Fibroblast of villous mesenchyme (primary cell): ENCODE measurements at regions not wholly inside any gene's neighbourhood (a gene's known extent, or its start where the extent isn't known, plus 50 kb on each side); places are given as distances from the start of the nearest gene placed in this dataset.
"Not testable (repeated sequence)": the region's sequence is repeated elsewhere in the genome, so short reads cannot be mapped to it uniquely, and the experiment has no call there.

ENCODE experiments used
- DNase-seq: peaks from one replicate; pipeline ENCODE4 v3.0.0-alpha.2; 2010; ENCODE audit warnings: low read depth
- H3K4me3 ChIP-seq: 2 replicates; pipeline ENCODE4 v1.5.1; 2011; ENCODE audit warnings: low read depth, mild to moderate bottlenecking, low read length
- TF ChIP-seq, protein P1 (sequence below): IDR thresholded peaks from 2 replicates; pipeline ENCODE4 v1.5.1; 2012; ENCODE audit warnings: low read depth, mild to moderate bottlenecking, low read length; ENCODE audit not compliant: insufficient read depth

DNA sequence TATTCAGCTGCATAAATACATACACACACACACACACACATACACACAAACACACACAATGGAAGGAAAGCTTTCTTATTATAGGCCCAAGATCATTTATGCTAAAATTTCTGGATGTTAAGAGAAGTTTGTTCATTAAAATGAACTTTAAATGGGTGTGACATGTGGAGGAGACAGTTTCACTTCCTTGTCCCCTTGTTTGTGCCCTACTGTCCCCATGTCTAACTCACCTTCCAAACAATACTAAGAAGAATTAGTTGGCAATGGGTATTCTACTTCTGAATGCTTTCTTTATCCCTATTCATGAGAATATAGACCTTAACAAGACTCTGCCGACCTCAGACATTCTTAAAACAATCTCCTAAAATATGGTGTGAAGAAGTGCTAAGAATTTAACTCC is 63.5 kb upstream of the NRIP1 start:
- H3K4me3 ChIP-seq: no peak overlapping the region
- no peak for DNase-seq
- TF ChIP-seq, protein P1, sequence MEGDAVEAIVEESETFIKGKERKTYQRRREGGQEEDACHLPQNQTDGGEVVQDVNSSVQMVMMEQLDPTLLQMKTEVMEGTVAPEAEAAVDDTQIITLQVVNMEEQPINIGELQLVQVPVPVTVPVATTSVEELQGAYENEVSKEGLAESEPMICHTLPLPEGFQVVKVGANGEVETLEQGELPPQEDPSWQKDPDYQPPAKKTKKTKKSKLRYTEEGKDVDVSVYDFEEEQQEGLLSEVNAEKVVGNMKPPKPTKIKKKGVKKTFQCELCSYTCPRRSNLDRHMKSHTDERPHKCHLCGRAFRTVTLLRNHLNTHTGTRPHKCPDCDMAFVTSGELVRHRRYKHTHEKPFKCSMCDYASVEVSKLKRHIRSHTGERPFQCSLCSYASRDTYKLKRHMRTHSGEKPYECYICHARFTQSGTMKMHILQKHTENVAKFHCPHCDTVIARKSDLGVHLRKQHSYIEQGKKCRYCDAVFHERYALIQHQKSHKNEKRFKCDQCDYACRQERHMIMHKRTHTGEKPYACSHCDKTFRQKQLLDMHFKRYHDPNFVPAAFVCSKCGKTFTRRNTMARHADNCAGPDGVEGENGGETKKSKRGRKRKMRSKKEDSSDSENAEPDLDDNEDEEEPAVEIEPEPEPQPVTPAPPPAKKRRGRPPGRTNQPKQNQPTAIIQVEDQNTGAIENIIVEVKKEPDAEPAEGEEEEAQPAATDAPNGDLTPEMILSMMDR: no peak

DNA sequence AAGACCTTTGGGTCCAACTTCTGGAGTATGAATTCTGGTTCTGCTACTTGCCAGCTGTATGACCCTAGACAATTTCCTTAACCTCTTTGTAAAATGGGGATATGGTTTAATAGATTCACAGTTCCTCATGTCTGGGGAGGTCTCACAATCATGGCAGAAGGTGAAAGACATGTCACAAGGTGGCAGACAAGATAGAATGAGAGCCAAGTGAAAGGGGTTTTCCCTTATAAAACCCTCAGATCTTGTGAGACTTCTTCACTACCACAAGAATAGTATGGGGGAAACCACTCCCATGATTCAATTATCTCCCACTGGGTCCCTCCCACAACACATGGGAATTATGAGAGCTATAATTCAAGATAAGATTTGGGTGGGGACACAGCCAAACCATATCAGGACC is 63.9 kb upstream of the NRIP1 start:
- not testable (repeated sequence) for H3K4me3 ChIP-seq, DNase-seq

DNA sequence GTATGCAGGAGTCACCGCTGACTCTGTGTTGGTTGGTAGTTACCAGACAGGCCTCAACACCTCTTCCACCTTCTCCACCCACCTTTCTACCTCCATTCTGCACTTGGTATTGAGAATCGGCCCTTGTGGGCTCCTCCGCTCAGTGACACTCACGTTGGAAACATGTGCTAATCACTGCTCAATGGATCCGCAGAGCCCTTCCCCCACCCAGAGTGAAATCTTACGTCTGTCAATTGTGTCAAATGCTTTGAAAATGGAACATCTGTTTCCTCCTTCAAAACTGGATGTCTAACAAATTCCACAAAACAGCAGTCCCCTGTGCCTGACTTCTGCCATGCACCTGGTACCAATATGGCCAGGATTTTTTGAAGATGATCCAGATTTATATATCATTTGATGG is 65.5 kb upstream of the NRIP1 start:
- no peak for DNase-seq
- H3K4me3 ChIP-seq: no peak overlapping the region
- TF ChIP-seq, protein P1: no peak

DNA sequence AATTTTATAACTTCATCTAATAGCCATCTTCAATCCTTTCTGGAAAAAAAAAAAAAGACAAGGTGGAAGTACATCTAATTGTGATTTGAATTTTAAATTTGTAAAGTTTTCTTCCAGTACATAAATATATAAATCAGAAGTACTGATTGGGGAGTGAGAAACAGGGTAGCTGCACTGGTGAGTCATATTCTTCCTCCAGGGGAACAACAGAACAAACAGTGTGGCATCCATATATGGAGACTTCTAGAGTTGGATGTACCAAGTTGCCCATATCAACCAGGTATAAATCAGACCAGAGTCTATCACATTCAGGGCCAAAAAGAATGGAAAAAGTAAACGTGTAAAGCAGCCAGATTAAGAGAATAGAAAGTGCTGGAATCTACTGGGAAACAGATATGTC is 66.0 kb upstream of the NRIP1 start:
- DNase-seq: no peak
- TF ChIP-seq, protein P1: no peak
- no peak overlapping the region for H3K4me3 ChIP-seq

DNA sequence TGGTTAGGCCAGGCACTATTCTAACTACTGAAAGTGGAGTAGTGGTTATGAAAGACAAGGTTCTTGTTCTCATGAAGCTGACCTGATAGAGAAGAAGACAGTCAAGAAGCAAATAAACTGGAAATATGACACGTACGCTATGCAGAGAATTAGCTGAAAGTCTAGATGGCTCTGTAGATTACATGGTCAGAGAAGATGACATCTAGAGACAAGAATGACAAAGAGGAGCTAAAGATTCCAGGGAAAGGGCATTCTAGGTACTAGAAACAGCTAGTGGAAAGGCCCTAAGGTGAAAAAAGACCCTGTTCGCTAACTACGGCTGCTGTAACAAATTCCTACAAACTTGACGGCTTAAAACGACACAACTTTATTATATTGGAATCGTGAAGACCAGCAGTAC is 68.0 kb upstream of the NRIP1 start:
- H3K4me3 ChIP-seq: no peak overlapping the region
- TF ChIP-seq, protein P1: no peak
- DNase-seq: no peak

DNA sequence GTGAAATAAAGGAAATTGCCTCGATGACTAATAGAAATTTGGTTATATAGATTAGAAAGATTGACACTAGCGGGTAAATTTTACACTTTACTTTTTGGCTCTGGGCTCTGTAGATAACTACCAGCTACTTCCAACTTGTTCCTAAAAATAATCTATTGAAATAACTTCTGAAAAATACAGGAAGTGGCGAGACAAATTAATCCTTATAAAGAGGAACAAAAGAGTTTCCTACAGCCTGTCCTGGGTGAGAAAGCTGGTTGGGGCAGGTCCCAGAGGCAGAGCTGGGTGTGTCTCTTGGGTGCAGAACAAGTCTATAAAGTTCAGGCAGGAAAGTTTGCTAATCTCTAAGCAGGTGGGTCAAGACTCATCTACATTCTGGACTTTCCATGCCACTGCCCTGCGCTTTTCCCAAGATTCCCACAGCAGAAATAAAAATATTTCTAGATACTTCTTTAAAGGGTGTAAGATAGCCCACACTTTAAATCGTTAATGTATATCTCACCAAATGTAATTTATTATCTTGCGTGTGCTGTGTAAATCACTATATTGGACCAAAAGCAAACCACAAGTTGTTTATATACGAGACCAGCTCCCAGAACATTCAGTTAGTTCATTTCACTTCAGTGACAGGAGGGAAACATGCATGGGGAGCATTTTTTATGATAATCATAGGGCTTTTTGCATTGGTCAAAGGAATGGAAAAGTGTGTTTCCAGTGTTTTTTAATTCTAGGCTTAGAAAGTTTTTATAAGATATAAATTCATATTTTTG is 70.1 kb upstream of the NRIP1 start:
- H3K4me3 ChIP-seq: no peak overlapping the region
- TF ChIP-seq, protein P1: no peak
- no peak for DNase-seq

DNA sequence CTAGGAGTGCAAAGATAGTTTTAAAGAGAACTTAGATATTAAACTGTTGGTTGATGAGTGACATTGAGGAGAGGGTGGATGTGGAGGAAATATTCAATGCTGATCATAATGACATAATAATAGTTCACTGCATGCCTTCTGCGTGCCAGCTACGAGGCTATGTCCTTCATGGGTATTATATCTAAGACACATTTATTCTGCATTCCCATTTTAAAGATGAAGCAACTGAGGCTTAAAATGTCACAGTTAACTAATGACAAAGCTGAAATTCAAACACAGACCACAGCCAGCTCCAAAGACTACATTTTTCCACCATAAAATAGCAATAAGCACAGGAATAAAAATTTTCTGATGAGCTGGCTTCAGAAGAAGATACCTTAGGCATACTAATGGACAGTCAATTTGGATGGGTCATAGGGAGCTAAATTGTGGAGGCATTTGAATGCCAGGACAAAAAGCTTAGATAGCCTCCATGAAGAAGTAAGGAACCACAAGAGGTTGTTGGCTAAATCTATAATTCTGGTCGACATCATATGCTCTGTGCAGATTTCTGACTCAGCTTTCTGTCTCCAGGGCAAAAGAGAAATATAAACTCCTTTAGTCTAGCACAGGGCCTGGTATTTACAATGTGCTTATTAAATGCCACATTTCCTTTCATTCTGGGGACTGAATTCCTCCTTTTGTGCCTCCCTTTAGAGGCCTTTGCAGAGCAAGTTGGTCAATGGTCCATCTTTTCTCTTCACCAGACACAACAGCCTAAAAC is 71.2 kb upstream of the NRIP1 start:
- no peak for DNase-seq
- no peak overlapping the region for H3K4me3 ChIP-seq
- TF ChIP-seq, protein P1: no peak
